ENCODE measurements at regions not wholly inside any gene's neighbourhood (a gene's known extent, or its start where the extent isn't known, plus 50 kb on each side); places are given as distances from the start of the nearest gene placed in this dataset.

DNA sequence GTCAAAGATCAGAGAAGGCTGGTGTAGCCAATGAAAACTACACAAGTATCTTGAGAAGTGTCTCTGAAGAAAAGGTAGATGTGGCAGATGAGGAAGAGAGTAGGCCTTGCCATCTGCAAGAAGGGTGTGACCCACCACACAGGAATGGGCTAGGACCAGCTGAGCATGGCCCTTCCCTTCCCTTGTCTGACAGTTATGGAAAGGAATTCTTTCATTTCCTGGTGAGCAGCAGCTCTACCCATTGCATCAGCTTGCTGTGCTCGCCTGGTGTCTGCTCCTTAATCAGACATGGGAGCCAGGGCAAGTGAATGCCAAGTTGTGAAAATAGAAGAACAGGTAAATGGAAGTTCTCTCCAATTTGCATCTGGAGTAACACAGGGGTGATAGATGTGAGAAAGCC lies 145.2 kb upstream of the KRR1 start:
- Histone ChIP-seq H3K4me1 (no peaks in the 10 kb centered on the region), H3K36me3 (no peaks in the 10 kb centered on the region), H3K9me3 (no peaks in the 10 kb centered on the region), H3K4me3 (no peak overlapping the region), H3K27me3 (no peaks in the 10 kb centered on the region), H3K27ac (no peak overlapping the region)
- DNase-seq (no peak), ATAC-seq (no peak)
- intact Hi-C loops (cut with DNase I) = no loop called here
- TF ChIP-seq, protein P1, sequence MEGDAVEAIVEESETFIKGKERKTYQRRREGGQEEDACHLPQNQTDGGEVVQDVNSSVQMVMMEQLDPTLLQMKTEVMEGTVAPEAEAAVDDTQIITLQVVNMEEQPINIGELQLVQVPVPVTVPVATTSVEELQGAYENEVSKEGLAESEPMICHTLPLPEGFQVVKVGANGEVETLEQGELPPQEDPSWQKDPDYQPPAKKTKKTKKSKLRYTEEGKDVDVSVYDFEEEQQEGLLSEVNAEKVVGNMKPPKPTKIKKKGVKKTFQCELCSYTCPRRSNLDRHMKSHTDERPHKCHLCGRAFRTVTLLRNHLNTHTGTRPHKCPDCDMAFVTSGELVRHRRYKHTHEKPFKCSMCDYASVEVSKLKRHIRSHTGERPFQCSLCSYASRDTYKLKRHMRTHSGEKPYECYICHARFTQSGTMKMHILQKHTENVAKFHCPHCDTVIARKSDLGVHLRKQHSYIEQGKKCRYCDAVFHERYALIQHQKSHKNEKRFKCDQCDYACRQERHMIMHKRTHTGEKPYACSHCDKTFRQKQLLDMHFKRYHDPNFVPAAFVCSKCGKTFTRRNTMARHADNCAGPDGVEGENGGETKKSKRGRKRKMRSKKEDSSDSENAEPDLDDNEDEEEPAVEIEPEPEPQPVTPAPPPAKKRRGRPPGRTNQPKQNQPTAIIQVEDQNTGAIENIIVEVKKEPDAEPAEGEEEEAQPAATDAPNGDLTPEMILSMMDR (IDR thresholded peaks at IDR 0.05) = no peak

DNA sequence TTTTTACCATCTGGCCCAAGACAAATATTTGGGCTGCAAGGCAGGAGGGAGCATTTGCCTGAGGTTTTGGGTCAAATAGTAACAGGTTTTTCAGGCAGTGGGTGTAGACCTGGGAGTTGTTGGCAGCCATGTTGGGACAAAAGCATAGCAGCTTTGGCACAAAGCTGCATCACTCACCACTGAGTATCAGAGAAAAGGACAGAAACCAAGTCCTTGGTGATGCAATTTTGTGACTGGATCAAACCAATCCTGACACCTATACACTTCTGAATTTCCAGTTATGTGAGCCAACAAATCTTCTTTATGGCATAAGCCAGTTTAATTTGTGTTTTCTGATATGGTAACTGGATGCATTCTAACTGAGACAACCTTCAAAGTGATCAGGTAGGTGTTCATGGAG lies 144.8 kb upstream of the KRR1 start:
- DNase-seq = no peak
- Histone ChIP-seq H3K4me3 (no peak overlapping the region), H3K27ac (no peak overlapping the region), H3K9me3 (no peaks in the 10 kb centered on the region), H3K36me3 (no peaks in the 10 kb centered on the region), H3K4me1 (no peaks in the 10 kb centered on the region), H3K27me3 (no peaks in the 10 kb centered on the region)
- intact Hi-C loops (cut with DNase I) = no loop called here
- TF ChIP-seq, protein P1 (IDR thresholded peaks at IDR 0.05) = no peak
- no peak for ATAC-seq

DNA sequence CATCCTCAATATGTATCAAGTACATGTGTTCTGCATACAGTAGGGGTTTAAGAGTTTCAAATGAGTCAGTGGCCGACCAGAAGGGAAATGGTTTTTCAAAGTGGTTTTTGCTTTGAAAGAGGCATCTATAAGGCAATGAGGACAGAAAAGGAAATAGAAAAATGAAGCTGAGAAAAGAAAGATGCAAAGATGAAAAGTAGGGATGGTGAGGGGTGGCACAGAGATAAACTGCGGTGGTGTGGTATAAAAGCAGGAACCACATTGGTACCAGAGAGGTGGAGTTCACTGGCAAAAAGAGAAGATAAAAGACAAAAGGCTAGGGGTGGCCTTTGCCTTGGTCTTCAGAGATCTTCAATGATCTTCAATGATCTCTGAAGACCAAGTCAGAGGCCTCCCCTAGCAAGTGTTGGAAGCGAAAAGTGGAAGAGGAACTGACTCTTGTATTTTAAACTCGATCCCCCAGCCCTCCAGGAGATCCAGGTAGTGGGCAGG lies 144.0 kb upstream of the KRR1 start:
- DNase-seq (no peak), ATAC-seq (no peak)
- TF ChIP-seq, protein P1 (IDR thresholded peaks at IDR 0.05) = no peak
- H3K9me3 ChIP-seq = no peaks in the 10 kb centered on the region
- no peaks in the 10 kb centered on the region for H3K36me3 ChIP-seq
- no peaks in the 10 kb centered on the region for H3K27me3 ChIP-seq
- no peaks in the 10 kb centered on the region for H3K4me1 ChIP-seq
- H3K27ac ChIP-seq = no peak overlapping the region
- intact Hi-C loops (cut with DNase I) = no loop called here
- no peak overlapping the region for H3K4me3 ChIP-seq

DNA sequence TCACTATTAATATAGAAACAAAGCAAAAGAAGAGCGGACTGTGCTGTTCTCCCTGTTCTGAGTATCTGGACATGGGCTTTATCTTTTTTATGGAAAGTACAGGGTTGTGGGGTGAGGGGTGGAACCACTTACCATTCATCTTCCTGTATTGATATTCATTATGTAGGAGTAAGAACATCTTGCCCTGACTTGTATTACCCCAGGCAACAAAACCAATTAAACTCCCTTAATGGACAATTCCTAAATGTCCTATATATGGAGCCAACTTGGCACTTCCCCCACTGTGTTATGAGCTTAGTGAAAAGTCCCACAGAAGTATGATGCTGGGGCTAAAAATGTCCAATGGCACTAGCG lies 139.9 kb upstream of the KRR1 start:
- H3K9me3 ChIP-seq = no peaks in the 10 kb centered on the region
- DNase-seq (no peak), ATAC-seq (no peak)
- no peak overlapping the region for H3K27ac ChIP-seq
- no peaks in the 10 kb centered on the region for H3K27me3 ChIP-seq
- H3K36me3 ChIP-seq = no peaks in the 10 kb centered on the region
- no peak overlapping the region for H3K4me3 ChIP-seq
- no peaks in the 10 kb centered on the region for H3K4me1 ChIP-seq
- intact Hi-C loops (cut with DNase I) = no loop called here
- TF ChIP-seq, protein P1 (IDR thresholded peaks at IDR 0.05) = no peak

DNA sequence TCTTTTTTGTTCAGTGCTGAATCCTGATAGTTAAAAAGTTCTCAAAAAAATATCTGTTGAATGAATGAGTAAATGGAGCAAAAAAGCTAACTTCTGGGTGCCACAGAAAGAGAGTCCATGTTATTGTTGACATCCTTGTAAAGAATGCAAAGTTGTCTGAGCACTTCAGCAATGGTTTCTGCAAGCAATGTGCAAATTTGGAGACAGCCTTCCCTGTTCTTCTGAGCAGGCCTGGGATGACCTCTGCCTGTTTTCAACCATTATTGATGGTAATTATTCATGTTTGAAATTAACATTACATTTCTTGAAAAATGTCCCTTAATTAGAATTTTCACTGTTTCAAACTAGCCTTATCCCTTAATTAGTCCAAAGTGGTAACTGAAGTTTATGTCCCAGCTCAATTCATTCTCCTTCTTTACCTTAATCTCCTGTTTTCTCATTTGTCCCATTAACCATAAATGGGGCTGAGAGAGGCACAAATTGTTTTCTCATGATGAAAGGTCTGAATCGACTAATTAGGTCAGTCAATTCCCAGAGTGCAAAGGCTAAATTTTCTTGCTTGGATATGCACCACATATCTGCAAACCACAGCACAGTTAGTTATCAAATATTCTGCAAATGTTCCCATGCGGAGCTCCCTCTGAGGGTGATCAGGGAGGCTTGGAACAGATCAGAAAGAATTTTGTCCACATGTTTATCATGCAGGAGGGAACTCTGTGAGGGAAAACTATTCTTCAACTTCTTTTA lies 139.4 kb upstream of the KRR1 start:
- ATAC-seq (no peak), DNase-seq (no peak)
- no peak overlapping the region for H3K4me3 ChIP-seq
- H3K27me3 ChIP-seq = no peaks in the 10 kb centered on the region
- H3K9me3 ChIP-seq = no peaks in the 10 kb centered on the region
- H3K36me3 ChIP-seq = no peaks in the 10 kb centered on the region
- H3K4me1 ChIP-seq = no peaks in the 10 kb centered on the region
- intact Hi-C loops (cut with DNase I) = no loop called here
- TF ChIP-seq, protein P1 (IDR thresholded peaks at IDR 0.05) = no peak
- no peak overlapping the region for H3K27ac ChIP-seq

All from left lung (tissue), 4 donors.